IMR-90 (cell line): ENCODE measurements at regions not wholly inside any gene's neighbourhood (a gene's known extent, or its start where the extent isn't known, plus 50 kb on each side); places are given as distances from the start of the nearest gene placed in this dataset.
A peak's percentile ranks its signal among the peaks of the same experiment; 100 is the strongest.

Source experiments
- ATAC-seq: fragments of 200-7000 bp; cut with Tn5 transposase; 2 replicates; pipeline ENCODE4 v1.9.1; 2020; ENCODE audit warnings: low read depth, mild to moderate bottlenecking, moderate library complexity
- BruUV-seq: library from RNA; stranded (reverse); fragments of 400-500 nt; replicated peaks from 2 replicates; lab custom pipeline; 2021; lab: Mats Ljungman, UMichigan
- CTCF ChIA-PET: fragments of 300-600 bp; formaldehyde crosslinking; extraction: SDS; loops from one replicate; lab custom pipeline; 2021; ENCODE audit warnings: antibody characterized with exemption; lab: Yijun Ruan, JAX
- POLR2A ChIA-PET: fragments of 300-600 bp; sonication (Branson Sonifier 250); formaldehyde crosslinking; loops from one replicate; lab custom pipeline; 2022; ENCODE audit warnings: antibody characterized with exemption; ENCODE audit not compliant: unreplicated experiment; lab: Charles Lee
- DNase-seq: peaks from one replicate; pipeline ENCODE4 v3.0.0; 2013
- H2AFZ ChIP-seq: replicated peaks from 2 replicates; pipeline ENCODE3; 2013; ENCODE audit warnings: low read length, mild to moderate bottlenecking; ENCODE audit not compliant: poor library complexity
- H2AK5ac ChIP-seq: 2 replicates; pipeline ENCODE4 v1.6.1; 2013; ENCODE audit warnings: low read depth, low read length, inconsistent platforms
- H2AK9ac ChIP-seq: replicated peaks from 2 replicates; pipeline ENCODE3; 2013; ENCODE audit warnings: mild to moderate bottlenecking, low read depth, low read length, moderate library complexity; ENCODE audit not compliant: poor library complexity
- H2BK120ac ChIP-seq: 2 replicates; pipeline ENCODE4 v1.6.1; 2013; ENCODE audit warnings: low read depth, low read length, inconsistent platforms
- H2BK15ac ChIP-seq: 3 replicates; pipeline ENCODE4 v1.6.1; 2013; ENCODE audit warnings: low read depth, low read length, inconsistent platforms
- H2BK20ac ChIP-seq: 2 replicates; pipeline ENCODE4 v1.6.1; 2013; ENCODE audit warnings: low read depth, mild to moderate bottlenecking, inconsistent platforms, low read length, moderate library complexity
- H2BK5ac ChIP-seq: 2 replicates; pipeline ENCODE4 v1.6.1; 2013; ENCODE audit warnings: mild to moderate bottlenecking, low read depth, low read length, inconsistent platforms; ENCODE audit not compliant: poor library complexity, severe bottlenecking
- H3K14ac ChIP-seq: replicated peaks from 2 replicates; pipeline ENCODE4 v1.6.1; 2013; ENCODE audit warnings: low read depth, low read length, inconsistent platforms
- H3K18ac ChIP-seq: 2 replicates; pipeline ENCODE4 v1.6.1; 2013; ENCODE audit warnings: low read depth, low read length, control low read depth
- H3K23ac ChIP-seq: 2 replicates; pipeline ENCODE4 v1.6.1; 2013; ENCODE audit warnings: low read depth, low read length, inconsistent platforms
- H3K27ac ChIP-seq: 2 replicates; pipeline ENCODE4 v1.5.1; 2013; ENCODE audit warnings: mild to moderate bottlenecking, control low read depth, low read length; ENCODE audit not compliant: insufficient read depth
- H3K27me3 ChIP-seq: 2 replicates; pipeline ENCODE4 v1.6.1; 2013; ENCODE audit warnings: low read length; ENCODE audit not compliant: control insufficient read depth, insufficient read depth
- H3K36me3 ChIP-seq: 2 replicates; pipeline ENCODE4 v1.6.1; 2013; ENCODE audit warnings: low read length, mixed read lengths; ENCODE audit not compliant: control insufficient read depth, insufficient read depth
- H3K4ac ChIP-seq: 2 replicates; pipeline ENCODE4 v1.6.1; 2013; ENCODE audit warnings: low read depth, low read length, inconsistent platforms
- H3K4me1 ChIP-seq: 2 replicates; pipeline ENCODE4 v1.6.1; 2013; ENCODE audit warnings: low read length, mixed read lengths; ENCODE audit not compliant: control insufficient read depth, insufficient read depth
- H3K4me2 ChIP-seq: 2 replicates; pipeline ENCODE4 v1.6.1; 2013; ENCODE audit warnings: low read depth, mild to moderate bottlenecking, control low read depth, low read length, moderate library complexity
- H3K4me3 ChIP-seq: 2 replicates; pipeline ENCODE4 v1.5.1; 2013; ENCODE audit warnings: low read depth, mild to moderate bottlenecking, control low read depth, low read length, moderate library complexity; ENCODE audit not compliant: insufficient read depth
- H3K56ac ChIP-seq: 2 replicates; pipeline ENCODE4 v1.6.1; 2013; ENCODE audit warnings: low read length, inconsistent platforms; ENCODE audit not compliant: insufficient read depth; ENCODE audit errors: extremely low read depth
- H3K79me1 ChIP-seq, 2 experiments: 2 replicates each; pipeline ENCODE4 v1.6.1; 2013; ENCODE audit warnings: low read length in 2 of 2, inconsistent platforms in 1 of 2, low read depth in 1 of 2
- H3K9ac ChIP-seq: 2 replicates; pipeline ENCODE4 v1.6.1; 2013; ENCODE audit warnings: low read depth, low read length, control low read depth
- H3K9me1 ChIP-seq: 2 replicates; pipeline ENCODE4 v1.6.1; 2013; ENCODE audit warnings: low read length, inconsistent platforms; ENCODE audit not compliant: insufficient read depth
- H3K9me3 ChIP-seq: 2 replicates; pipeline ENCODE4 v1.6.1; 2013; ENCODE audit warnings: low read length; ENCODE audit not compliant: control insufficient read depth, insufficient read depth
- H4K20me1 ChIP-seq: 2 replicates; pipeline ENCODE4 v1.6.1; 2013; ENCODE audit warnings: low read length, inconsistent platforms; ENCODE audit not compliant: insufficient read depth
- H4K5ac ChIP-seq: 2 replicates; pipeline ENCODE4 v1.6.1; 2013; ENCODE audit warnings: mild to moderate bottlenecking, low read depth, low read length, control low read depth
- H4K8ac ChIP-seq, 2 experiments: 2 replicates each; pipeline ENCODE4 v1.6.1; 2013; ENCODE audit warnings: low read depth in 2 of 2, low read length in 2 of 2, control low read depth in 1 of 2, inconsistent platforms in 1 of 2
- H4K91ac ChIP-seq: 2 replicates; pipeline ENCODE4 v1.6.1; 2013; ENCODE audit warnings: low read depth, low read length, inconsistent platforms; ENCODE audit not compliant: insufficient read depth
- BHLHE40 ChIP-seq: fragments of 150-350 bp; IDR thresholded peaks from 2 replicates; pipeline ENCODE4 v1.6.1; 2016; ENCODE audit warnings: mild to moderate bottlenecking, low read depth, low read length
- CEBPB ChIP-seq: IDR thresholded peaks from 2 replicates; pipeline ENCODE4 v1.6.1; 2012; ENCODE audit warnings: low read depth, low read length, improper control_type of control experiment
- WGBS, 2 experiments: methylation state at CpG; one replicate each; pipeline versions ENCODE4 v1.1.5 to v1.1.7; 2013; ENCODE audit warnings: missing lambda C conversion rate in 2 of 2; ENCODE audit not compliant: insufficient read length in 1 of 2; ENCODE audit errors: extremely low coverage in 2 of 2; 5-methylcytosine and 5-hydroxymethylcytosine counted together
- dilution Hi-C: fragments of 300-500 bp; cut with HindIII; formaldehyde crosslinking; loops from one replicate; pipeline ENCODE4 v1.14.3; 2018; ENCODE audit warnings: low sequenced_read_pairs; ENCODE audit not compliant: unreplicated experiment
- in situ Hi-C: fragments of 300-500 bp; cut with MboI; formaldehyde crosslinking; loops from 3 replicates; pipeline ENCODE4 v1.14.3; 2019; ENCODE audit warnings: low sequenced_read_pairs, inconsistent platforms, mixed read lengths
- intact Hi-C: fragments of 100-400 bp; cut with micrococcal nuclease; formaldehyde crosslinking; loops from 2 replicates; pipeline ENCODE4 v1.10.0; 2022

- no peak overlapping the region for H3K9ac ChIP-seq
- H2BK15ac ChIP-seq = no peak overlapping the region
- H3K14ac ChIP-seq = no peak overlapping the region
- H3K23ac ChIP-seq = no peak overlapping the region
- H3K18ac ChIP-seq = no peak overlapping the region
- no peak overlapping the region for H3K4me3 ChIP-seq
- peak; percentile 78 for DNase-seq
- no peaks in the 10 kb centered on the region for H3K79me1 ChIP-seq
- no peaks in the 10 kb centered on the region for H3K36me3 ChIP-seq
- H4K5ac ChIP-seq = no peak overlapping the region
- H3K9me1 ChIP-seq = no peaks in the 10 kb centered on the region
- H2AFZ ChIP-seq = no peak overlapping the region
- no peak overlapping the region for H3K4ac ChIP-seq
- no peak overlapping the region for H2AK9ac ChIP-seq
- dilution Hi-C loops (no loop called here), intact Hi-C loops (no loop called here), in situ Hi-C loops (no loop called here)
- H2BK20ac ChIP-seq = no peak overlapping the region
- WGBS, 2 experiments = no CpG with 5 or more reads among the region's 1 CpG
- no peak overlapping the region for H3K4me2 ChIP-seq
- peaks cover 2% of the 10 kb centered on the region for H3K9me3 ChIP-seq
- H2BK120ac ChIP-seq = no peak overlapping the region
- H4K8ac ChIP-seq = no peak overlapping the region
- no peak overlapping the region for H2AK5ac ChIP-seq
- TF ChIP-seq CEBPB (peak; percentile 46; the same call in 1 of the 2 replicates), BHLHE40 (no peak)
- no peaks in the 10 kb centered on the region for H4K20me1 ChIP-seq
- H3K27me3 ChIP-seq = no peaks in the 10 kb centered on the region
- H2BK5ac ChIP-seq = no peak overlapping the region
- no peak overlapping the region for H4K91ac ChIP-seq
- H3K27ac ChIP-seq = no peak overlapping the region; the same call in 1 of the 2 replicates
- POLR2A ChIA-PET = no interaction called here
- H3K56ac ChIP-seq = no peak overlapping the region
- CTCF ChIA-PET = no interaction called here
- ATAC-seq = no peak; the same call in 1 of the 2 replicates
- no peaks in the 10 kb centered on the region for H3K4me1 ChIP-seq
- BruUV-seq = no TSS peak
Observed at GRCh38 chr3:79872483-79872882, 104.7 kb upstream of the ROBO1 start.
